ENCODE measurements at regions not wholly inside any gene's neighbourhood (a gene's known extent, or its start where the extent isn't known, plus 50 kb on each side); places are given as distances from the start of the nearest gene placed in this dataset.
A peak's percentile ranks its signal among the peaks of the same experiment; 100 is the strongest.

GRCh38 chr12:77324763-77325468, 259.5 kb upstream of the E2F7 start:
- no peak for FAIRE-seq
- DNase-seq (ENCODE audit: low spot score in 2 of 2), result peak; percentile 66 to 70

GRCh38 chr12:77324416-77324762, 259.0 kb upstream of the E2F7 start:
- DNase-seq (ENCODE audit: low spot score in 2 of 2) (no peak), FAIRE-seq (no peak)

GRCh38 chr12:77323788-77324415, 258.5 kb upstream of the E2F7 start:
- no peak for FAIRE-seq
- peak in 1 of 2 donors; percentile 7 for DNase-seq (ENCODE audit: low spot score in 2 of 2)

GRCh38 chr12:77319166-77319565, 253.8 kb upstream of the E2F7 start:
- FAIRE-seq (no peak), DNase-seq (ENCODE audit: low spot score in 2 of 2) (no peak)

GRCh38 chr12:77315407-77315806, 250.0 kb upstream of the E2F7 start:
- FAIRE-seq (no peak), DNase-seq (ENCODE audit: low spot score in 2 of 2) (no peak)

DNA sequence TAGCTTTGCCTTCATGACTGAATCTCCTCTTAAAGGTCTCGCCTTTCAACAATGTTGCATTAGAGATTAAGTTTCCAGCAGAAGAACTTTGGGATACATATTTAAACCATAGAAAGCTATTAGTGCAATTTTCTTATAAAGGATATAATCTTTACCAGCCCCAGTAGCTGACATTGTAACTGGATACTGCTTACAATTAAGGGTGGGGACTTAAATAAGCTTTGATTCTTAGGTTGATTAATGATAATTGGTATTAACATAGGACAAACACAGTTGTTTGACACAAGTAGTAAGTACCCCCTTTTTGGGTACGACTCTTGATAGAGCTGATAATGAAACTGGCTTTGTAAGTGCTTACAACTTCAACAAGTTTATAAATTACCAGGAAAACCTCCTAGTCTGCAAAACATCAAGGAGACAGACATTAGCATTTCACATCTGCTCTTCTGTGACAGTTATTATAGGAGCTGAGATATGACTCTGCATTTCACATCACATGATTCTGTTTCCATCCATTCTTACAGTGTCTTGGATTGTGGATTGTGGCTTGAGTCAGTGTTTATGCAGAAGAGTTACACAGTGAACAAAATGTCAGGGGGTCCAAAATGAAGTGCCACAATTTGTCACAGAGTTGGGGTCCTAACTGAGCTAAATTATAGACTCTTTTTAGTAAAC, 249.1 kb upstream of the E2F7 start:
- DNase-seq (ENCODE audit: low spot score in 2 of 2) (no peak), FAIRE-seq (no peak)

- DNase-seq (ENCODE audit: low spot score in 2 of 2) (no peak), FAIRE-seq (no peak)
These were observed 242.7 kb upstream of the E2F7 start for GRCh38 chr12:77308056-77308455.

GRCh38 chr12:77300811-77301210, 235.4 kb upstream of the E2F7 start:
- no peak for FAIRE-seq
- no peak for DNase-seq (ENCODE audit: low spot score in 2 of 2)

DNA sequence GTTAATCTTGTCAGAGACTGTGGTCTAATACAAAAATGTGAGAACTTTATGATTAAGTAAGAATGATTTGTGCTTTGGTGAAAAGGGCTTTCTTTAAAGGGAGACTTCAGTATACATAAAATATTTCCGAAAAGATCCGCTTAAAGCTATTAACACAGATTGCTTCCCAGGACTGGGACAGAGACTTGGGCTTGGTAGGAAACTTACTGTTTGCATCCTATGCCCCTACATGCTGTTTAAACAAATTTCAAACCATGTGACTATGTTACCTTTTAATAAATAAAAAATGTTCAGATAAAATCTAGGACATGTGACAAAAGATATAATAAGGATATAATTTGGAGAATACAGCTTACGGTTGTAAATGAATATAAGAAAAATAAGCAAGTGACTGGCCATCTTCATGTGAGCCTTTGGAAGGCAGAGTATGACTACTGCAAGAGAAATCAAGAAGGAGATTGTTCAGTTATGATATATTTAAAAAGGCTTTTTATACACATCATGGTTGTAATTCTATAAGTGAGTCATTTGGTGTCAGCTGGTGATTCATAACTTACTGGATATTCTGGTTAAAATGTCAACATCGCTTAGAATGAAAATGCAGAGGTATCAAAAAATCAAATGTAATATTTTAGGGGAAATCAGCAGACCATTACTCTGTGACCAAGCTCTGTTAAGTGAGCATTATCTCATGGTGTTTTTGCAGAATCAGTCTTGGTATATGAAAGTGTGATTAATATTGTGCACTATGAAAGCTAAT, 234.7 kb upstream of the E2F7 start:
- DNase-seq (ENCODE audit: low spot score in 2 of 2) (no peak), FAIRE-seq (no peak)

- no peak for FAIRE-seq
- DNase-seq (ENCODE audit: low spot score in 2 of 2), result no peak
These were observed 233.6 kb upstream of the E2F7 start for GRCh38 chr12:77299001-77299400.

- no peak for FAIRE-seq
- no peak for DNase-seq (ENCODE audit: low spot score in 2 of 2)
These were observed 228.6 kb upstream of the E2F7 start for GRCh38 chr12:77294016-77294415.

- FAIRE-seq, result no peak
- DNase-seq (ENCODE audit: low spot score in 2 of 2), result no peak
These were observed 209.6 kb upstream of the E2F7 start for GRCh38 chr12:77274926-77275325.

DNA sequence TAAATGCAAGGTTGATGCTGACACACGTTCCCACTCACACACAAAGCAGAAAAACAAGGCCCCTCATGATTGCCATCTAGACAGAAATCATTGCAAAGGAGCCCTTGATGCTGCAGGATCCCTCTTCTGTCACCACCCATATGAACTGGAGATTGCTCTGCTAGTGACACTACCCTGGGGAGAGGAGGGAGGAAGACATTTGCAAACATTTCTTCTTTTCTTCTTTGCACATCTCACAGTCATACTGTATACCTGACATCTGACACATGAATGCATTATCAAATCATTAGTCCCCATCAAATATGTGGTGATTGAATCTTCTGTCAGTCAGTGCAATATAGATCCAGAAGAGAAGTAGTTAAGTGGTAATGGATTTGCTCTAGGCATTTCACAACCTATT, 208.5 kb upstream of the E2F7 start:
- FAIRE-seq (no peak), DNase-seq (ENCODE audit: low spot score in 2 of 2) (no peak)

DNA sequence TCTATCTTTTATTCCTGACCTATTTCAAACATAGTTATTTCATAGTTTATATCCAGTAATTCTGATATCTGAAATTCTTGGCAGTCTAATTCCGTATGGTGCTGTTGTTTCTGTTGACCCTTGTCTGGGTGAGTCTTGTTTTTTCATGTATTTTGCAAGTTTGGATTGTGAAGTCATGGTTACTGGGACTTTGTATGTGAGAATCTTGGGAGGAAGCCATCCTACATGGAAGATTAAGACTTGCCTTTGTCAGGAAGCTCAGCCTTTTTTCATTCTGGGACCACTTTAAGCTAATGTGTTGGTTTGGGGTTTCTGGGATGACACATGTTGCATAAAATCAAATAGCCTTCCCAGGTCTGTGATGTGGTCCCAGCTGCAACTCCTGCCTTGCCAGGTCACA, 191.6 kb upstream of the E2F7 start:
- no peak for FAIRE-seq

DNA sequence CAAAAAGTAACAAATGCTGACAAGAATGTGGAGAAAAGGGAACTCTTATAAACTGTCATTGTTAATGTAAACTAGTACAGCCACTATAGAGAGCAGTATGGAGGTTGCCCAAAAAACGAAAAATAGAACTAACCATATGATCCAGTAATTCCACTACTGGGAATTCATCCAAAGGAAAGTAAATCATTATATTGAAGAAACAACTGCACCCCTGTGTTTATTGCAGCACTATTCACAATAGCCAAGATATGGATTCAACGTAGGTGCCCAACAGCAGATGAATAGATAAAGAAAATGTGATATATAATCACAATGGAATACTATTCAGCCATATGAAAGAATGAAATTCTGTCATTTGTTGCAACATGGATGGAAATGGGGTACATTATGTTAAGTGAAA, 188.0 kb upstream of the E2F7 start:
- FAIRE-seq, result no peak
- DNase-seq (ENCODE audit: low spot score in 2 of 2), result no peak

More for the DNA sequence above, 191.6 kb upstream of the E2F7 start:
- no peak for DNase-seq (ENCODE audit: low spot score in 2 of 2)

GRCh38 chr12:77251799-77252198, 186.4 kb upstream of the E2F7 start:
- DNase-seq (ENCODE audit: low spot score in 2 of 2), result no peak

DNA sequence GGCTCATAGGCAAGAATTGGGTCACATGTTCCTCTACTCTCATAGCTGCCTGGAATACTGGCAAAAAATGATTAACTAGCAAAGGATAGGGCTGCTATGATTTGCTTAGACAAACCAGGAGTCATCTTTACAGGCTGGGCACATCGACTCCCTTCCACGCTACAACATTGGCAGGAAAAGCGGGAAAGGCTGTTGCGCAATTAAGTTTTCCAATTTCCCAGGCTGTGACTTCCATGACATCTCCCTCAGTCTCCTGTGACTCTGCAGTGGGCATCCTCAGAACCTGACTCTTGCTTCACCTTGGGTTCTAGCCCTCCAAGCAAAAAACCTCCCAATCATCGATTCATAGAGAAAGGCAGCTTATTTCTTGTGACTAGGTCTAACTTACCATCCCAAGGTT, 184.5 kb upstream of the E2F7 start:
- DNase-seq (ENCODE audit: low spot score in 2 of 2), result no peak
- no peak for FAIRE-seq

More at GRCh38 chr12:77251799-77252198, 186.4 kb upstream of the E2F7 start:
- FAIRE-seq, result no peak

GRCh38 chr12:77248036-77248435, 182.7 kb upstream of the E2F7 start:
- DNase-seq (ENCODE audit: low spot score in 2 of 2) (no peak), FAIRE-seq (no peak)

DNA sequence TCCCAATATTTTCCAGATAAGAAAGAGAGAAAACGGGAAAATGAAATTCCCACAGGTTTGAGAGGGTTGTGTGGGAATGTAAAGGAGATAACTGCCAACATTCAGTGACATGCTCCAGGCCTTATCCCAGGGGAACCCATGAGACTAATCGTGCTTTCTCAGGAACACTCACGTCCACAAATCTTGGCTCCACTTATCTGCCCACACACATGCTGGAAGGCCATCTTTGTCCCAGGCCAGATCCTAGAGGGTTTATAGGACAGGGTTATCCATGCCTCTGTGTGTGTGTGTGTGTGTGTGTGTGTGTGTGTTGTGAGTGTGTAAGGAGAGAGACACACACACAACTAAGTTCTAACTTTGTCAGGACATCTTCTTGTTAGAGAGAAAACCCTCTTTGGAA, 182.2 kb upstream of the E2F7 start:
- DNase-seq (ENCODE audit: low spot score in 2 of 2) (no peak), FAIRE-seq (no peak)

- FAIRE-seq (no peak), DNase-seq (ENCODE audit: low spot score in 2 of 2) (no peak)
These were observed 178.0 kb upstream of the E2F7 start for GRCh38 chr12:77243345-77243744.

GRCh38 chr12:77239617-77240016, 174.2 kb upstream of the E2F7 start:
- FAIRE-seq, result no peak
- no peak for DNase-seq (ENCODE audit: low spot score in 2 of 2)

Data from frontal cortex (tissue), 3 donors.